HG03097 (cell line): ENCODE measurements at regions not wholly inside any gene's neighbourhood (a gene's known extent, or its start where the extent isn't known, plus 50 kb on each side); places are given as distances from the start of the nearest gene placed in this dataset.
A peak's percentile ranks its signal among the peaks of the same experiment; 100 is the strongest.

Experiments used
- ATAC-seq: cut with Tn5 transposase; IDR thresholded peaks from one replicate; pipeline ENCODE4 v1.9.1; 2021; ENCODE audit not compliant: unreplicated experiment, low FRiP score

DNA sequence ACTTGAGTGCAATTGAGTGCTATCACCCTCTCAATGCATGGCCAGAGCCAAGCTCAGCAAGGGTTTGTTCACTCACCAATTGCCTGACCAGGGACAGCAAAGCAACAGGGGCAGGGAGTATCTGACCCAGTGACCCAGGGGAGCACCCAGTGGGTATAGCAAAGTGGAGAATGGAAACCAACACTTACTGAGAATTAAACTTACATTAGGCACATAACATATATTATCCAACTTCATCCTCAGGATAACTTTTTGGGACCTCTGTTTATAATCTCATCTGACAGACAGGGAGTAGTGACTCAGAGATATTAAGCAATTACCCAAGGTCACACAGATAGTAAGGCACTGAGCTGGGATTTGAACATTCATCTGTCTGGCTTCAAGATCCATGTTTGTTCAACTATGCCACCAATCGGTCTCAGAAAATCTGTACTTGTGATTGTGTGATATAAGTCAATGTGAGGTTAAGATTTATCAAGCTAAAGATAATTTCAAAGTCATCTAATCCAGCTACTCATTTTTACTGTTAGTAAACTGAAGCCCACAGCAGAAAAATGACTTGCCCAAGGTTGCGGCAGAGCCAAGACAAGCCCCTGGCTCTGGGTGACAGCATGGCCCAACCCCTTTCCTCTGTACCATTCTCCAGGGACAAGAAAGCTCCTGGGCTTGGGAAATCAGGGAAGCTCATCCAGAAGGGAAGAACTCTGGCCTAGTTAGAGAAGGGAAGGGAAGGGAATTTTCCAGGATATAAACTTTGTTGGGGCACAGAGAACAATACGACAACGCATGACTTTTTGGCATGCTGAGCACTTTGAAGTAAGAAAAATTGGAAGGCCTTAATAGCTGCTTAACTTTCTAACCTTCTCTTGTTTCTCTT, 138.0 kb upstream of the SMAD3 start:
- ATAC-seq, result no peak

DNA sequence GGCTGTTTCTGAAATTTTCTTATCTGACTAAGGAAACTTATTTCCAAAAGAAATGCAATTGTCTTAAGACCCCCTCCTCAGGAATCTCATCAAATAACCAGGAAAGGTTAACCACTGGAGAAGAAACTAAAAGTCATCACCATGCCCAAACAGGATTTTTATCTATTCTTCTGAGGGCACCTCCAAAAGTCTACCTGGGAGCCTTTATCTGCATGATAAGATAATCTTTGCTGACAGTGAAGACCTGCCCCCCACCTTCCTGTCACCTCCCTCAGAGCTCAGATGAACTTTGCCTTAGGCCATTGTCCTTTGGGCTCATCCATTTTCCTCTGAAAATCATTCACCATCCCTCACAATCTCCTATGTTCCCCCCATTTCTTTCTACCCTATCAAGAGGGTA, 137.3 kb upstream of the SMAD3 start:
- no peak for ATAC-seq

DNA sequence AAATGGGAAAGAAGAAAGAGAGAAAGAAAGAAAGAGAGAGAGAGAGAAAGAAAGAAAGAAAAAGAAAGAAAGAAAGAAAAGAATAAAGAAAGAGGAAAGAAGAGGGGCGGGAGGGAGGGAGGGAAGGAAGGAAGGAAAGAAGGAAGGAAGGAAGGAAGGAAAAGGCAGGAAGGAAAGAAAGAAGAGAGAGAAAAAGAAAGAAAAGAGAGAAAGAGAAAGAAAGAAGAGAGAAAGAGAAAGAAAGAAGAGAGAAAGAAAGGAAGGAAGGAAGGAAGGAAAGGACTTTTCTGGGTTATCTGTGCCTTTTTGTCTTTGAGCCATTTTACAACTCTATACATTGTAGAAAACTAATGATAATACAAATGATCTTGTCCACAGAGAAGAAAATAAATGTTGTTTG, 136.6 kb upstream of the SMAD3 start:
- ATAC-seq, result no peak

DNA sequence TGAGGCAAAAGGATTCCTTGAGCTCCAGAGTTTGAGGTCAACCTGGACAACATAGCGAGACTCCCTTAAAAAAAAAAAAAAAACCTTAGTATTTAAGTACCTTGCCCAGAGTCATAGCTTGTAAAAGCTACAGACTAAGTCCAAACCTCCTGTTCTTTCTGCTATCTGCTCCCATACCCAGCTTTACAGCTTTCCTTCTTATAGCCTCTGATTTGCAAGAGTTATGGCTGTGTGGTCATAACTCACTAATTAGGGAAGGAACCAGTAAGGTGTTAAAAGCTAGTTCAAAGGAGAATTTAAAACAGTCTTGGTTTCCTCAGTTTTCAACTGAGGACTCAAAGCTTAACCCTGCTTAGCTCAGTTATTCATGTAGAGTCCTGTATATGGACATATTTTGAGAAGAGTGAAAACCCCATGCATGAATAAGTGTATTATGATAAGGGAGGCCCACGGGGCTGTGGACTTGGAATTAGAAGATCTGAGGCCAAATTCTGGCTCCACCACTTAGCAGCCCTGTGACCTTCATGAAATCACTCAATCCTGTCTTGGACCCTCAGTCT, 135.5 kb upstream of the SMAD3 start:
- no peak for ATAC-seq

DNA sequence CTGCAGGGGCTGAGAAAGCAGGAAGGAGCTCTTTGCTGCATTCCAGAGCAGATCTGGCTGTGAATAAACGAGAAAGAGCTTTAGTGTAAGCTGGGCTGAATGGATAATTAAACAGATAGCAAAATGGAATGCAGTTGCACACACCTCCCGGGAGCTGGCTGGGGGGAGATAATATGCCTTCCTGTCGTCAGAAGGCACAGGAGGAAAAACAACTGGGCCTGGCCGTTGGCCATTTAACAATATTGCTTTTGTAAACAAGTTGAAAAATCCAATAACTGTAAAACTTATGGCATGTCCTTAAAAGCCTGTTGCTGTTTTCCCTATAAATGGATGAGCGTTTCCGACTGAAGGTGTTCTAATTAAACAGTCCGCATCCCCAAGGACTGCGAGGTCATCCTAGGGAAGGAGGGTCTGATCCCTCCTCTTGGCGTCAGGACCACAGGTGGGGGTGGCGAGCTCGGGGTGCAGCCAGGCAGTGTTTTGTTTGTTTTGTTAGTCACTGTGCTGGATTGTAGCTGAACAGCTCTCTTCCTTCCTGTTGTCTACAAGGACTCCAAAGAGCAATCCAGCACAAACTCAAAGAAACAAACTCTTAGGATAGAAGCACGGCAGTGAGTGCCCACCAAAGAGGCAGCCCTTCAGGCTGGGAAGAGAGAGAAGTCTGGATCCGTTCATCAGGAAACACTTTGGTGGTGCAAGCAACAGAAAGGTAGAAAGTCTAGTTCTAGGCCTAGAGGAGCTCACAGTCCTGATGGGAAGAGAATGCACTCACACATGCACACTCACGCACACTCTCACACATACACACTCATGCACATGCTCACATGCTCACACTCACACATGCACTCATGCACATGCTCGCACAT, 133.4 kb upstream of the SMAD3 start:
- ATAC-seq, result no peak

DNA sequence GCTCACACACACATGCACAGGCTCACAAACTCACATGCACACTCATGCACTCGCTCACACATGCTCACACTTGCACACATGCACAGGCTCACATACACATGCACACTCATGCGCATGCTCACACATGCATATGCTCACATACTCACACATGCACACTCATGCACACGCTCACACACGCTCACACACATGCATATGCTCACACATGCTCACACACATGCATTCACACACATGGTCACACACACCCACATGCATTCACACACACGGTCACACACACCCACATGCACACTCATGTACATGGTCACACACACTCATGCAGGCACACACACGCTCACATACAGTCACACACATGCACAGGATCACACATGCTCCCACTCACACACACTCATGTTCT, 132.8 kb upstream of the SMAD3 start:
- ATAC-seq, result no peak

DNA sequence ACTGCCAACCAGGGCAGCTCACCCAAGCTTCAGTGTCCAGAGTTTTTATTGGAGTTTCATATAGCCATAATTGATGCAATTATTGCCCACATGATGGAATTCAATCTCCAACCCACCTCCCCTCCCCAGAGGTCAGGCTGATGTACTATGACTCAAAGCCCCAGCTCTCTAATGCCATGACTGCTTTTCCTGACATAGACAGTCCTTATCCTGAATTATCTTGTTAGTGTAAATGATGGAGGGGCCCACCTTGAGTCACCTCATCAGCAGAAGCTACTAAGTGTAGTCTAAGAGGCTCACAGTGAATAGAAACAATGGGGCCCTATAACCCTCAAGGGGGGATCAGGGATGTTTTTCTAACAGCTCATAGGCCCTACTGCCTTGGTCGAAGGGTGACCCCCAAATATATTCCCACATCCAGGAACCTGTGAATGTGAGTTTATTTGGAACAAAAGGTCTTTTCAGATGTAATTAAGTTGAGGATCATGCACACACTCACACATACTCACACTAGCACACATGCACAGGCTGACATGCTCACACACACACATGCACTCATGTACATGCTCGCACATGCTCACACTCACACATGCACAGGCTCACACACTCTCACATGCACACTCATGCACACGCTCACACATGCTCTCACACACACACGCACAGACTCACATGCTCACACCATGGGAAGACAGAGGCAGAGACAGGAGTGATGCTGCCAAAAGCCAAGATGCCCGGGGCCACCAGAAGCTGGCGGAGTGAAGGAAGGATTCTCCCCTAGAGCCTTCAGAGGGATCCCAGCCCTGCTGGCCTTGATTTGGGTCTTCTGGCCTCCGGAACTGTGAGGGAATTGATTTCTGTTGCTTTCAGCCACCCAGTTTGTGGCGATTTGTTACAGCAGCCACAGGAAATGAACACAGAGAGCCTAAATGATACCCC, 131.2 kb upstream of the SMAD3 start:
- ATAC-seq, result no peak

DNA sequence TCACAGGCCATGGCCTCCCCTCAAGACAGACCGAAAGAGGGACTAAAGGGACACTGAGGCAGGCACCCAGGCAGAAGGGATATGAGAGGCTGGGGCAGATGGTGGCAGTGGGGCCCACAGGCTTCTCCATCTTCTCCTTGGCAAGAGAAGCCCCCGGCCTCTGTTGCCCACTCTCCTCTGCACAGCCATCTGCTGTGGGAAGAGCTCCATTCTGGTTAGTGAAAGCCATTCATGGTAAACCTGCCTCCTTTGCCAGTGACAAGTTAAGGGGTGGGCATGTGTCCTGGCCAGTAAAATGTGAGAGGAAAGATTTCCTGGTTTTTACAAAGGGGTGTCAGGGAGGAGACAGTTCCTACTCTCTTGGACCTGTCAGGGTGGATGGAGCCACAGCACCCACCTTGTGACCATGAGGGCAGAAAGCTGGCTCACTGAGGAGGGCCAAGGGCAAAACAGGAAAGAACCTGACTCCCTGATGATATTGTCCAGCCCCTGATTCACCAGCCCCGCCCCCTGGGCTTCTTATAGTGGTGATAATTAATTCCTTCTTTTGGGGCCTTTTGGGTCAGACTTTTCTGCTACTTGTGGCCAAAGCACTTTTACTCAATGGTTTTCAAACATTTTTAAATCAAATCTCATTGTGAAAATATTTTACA, 130.4 kb upstream of the SMAD3 start:
- ATAC-seq, result no peak

DNA sequence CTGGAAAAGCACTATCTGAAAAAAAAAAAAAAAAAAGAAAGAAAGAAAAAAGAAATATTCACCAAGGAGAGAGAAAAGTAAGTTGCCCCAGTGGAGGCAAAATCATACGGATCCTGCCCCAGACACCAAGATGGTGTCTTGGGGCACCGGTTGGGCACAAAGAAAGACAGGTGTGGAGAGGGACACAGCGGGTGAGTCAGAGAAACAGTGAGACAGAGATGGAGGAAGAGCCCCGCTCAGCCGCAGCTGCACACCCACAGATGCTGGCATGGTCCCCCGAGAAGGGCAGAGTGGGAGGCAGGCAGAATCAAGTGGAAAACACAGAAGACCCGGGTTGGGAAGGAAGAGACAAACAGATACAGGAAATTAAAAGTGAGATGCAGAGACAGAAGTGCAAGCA, 129.7 kb upstream of the SMAD3 start:
- no peak for ATAC-seq

DNA sequence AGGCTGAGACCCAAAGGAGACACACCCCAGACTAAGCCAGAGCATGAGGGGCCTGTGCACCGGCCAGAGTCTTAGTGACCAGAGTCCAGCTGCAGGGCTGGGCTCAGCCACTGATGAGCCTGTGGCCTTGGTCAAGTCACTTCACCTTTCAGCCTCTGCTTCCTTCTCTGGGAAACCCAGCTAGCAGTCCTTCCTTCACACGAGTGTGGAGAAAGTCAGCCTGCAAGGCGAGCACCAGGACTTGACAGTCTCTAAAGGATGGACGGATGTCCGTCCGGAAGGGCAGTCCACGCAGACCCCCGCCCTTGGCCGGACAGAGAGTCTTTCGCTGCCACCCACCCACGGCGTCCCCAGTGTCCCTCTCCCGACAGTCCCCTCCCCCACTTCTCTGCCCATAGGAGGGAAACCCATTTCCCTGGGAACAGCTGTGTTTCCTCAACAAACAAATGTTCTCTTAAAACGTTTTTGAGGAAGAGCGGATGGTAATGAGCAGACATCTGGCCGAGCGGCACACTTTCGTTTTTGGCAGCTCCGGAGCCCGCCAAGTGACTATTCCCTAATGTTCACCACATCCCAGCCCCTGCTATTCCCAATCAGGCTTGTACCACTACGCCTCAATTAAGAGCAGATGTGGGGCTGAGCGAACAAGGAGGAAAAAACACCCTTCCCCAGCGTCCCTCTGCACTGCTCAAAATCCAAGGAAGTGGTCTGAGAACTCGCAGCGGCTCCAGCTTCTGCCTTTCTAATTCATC, 129.1 kb upstream of the SMAD3 start:
- ATAC-seq, result no peak

DNA sequence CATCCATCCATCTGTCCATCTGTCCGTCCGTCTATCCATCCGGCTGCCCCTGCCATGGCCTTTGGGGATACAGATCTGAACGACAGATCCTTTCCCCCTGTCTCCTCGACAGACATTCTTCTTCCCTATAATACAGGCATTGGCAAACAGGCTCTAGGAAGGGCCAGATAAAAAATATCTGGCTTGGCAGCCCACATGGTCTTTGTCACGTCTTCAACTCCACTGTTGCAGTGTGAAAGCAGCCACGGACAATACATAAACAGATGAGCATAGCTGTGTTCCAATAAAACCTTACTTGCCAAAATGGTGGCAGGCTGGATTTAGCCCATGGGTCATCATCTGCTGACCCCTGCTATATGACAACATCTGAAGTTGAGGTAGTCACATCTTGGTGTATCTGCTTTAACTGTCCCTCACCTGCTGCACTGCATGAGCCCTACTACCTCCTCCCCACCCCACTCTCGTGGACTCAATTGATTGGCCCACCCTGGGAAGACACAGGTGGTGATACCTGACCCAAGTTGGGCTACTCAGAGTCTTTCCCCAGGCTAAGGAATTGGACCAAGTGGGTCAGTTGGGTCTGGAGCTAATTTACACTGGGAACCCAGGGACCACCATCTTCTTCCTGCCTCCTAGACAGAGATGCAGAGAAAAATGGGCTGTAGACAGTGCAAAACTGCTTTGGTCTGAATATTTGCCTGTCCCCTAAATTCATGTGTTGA, 128.4 kb upstream of the SMAD3 start:
- no peak for ATAC-seq

DNA sequence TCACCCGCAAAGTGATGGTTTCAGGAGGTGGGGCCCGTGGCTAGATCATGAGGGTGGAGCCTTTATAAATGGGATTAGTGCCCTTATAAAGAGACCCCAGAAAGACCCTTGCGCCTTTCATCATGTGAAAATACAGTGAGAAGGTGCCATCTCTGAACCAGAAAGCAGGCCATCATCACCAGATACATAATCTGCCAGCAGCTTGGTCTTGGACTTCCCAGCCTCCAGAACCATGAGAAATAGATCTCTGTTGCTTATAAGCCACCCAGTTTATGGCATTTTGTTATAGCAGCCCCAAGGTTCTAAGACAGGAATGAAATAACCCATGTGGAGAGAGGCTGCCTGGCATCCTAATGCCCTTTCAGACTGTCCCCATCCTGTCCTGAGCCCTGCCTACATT, 127.8 kb upstream of the SMAD3 start:
- ATAC-seq, result no peak

DNA sequence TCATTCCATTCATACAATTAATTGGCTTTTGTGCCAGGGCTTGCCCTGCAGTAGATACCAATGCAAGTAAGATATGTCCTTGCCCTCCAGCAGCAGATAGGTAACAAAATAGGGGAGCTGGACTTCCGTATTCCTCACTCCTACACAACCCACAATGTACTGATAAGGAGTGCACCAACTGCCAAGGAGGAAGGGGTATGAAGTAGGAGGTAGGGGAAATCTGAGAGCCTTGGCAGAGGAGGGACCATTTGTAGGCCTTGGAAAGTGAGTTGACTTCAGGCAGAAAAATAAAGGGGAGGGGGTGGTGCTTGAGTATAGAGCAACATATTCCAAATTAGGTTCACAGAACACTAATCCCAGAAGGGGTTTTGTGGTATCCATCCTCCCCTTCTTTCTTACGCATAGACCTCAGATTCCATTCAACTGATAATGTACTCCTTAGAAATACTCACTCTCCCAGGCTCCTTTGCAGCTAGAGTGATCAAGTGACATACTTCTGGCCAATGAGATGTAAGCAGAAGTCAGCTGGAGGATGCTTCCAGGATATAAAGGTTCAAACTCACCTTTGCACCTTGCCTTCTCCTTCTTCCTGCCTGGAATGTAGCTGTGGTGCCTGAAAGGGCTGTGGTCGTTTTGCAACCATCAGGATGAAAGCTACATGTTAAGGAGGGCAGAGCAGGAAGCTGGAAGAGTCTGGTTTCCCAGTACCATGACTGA, 127.1 kb upstream of the SMAD3 start:
- ATAC-seq, result no peak

DNA sequence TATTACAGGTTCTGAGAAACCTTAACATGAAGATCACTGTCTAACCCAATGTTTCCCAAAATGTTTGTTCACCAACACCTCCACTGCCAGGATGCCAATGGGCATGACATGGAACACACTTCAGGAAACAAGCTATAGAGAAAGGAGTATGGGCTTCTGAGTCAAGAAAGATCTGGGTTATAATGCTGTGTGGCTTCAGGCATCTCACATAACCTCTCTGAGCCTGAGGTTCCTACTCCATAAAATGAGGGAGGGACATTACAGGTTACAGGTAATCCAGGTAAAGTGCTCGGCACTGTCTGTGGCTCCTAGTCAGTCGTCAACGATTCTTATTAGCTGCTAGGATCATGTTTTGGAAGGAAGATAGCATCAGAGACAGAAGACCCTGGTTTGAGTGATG, 126.4 kb upstream of the SMAD3 start:
- no peak for ATAC-seq

DNA sequence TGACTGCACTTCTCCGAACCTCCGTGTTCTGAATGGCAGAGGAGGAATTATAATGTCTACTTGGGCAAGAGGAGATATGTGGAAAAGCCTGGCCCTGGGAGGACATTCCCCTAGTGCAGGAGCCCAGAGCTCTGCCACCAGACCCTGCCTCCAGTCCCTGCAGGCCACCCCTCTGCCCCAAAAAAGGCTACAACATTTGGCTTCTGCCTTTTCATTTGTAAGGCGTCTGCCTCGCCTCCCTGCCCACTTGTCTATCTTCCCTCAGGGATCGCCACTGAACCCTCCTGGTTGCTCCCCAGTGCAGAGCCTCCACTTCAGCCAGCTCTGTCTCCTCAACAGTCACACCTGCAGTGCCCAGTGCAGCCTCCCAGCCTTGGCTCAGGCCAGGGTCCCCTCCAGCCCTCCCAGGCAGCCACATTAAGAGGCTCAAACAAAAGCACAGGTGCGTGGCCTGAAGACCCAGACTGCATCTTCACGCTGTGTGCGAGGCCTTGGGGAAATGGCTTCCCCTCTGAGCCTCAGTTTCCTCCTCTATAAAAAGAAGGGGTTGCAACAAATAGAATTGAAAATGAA, 125.9 kb upstream of the SMAD3 start:
- no peak for ATAC-seq

DNA sequence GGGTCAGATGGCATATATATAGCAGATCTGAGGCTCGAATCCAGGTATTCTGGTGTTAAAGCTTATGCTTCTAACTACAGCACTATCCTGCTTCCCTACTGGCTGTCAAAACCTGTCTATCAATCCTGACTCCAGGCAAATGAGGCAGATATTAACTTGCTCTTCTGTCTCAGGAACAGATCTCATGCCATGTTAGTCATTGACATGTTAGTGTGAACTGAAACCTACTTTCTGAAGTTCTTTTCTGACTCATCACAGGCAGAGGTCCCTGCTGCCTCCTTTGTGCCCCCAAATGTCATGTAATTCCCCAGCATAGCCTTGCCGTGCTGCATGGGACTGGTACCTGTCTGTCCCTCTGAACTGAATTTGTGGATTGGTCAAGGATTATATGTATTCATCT, 125.0 kb upstream of the SMAD3 start:
- peak; percentile 60 for ATAC-seq

DNA sequence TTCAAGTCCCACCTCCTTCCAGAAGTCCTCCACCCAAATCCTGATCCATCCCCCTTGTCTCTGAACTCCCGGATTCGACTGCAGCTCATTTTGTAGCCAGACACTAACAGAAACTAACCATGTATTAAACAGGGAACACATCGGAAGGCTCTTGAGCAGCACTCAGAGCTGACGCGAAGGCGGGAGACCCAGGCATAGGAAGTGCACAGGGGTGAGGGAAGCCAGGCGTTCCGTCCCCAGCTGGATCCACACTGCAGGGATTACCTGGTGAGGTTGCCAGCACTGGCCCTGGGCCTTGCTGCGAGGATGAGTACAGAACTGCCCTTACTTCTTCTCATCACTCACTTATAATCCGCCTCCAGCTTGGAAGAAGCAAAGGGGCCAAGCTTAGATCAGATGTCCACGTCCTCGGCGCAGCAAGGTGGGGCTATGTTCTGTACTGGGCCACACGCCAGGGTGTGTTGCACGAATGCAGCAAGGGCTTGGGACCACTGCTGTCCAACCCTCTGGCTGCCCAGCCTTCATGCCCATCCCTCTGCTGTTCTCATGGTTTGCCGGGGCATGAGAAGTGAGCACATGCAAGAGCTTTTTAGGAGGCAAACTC, 124.2 kb upstream of the SMAD3 start:
- ATAC-seq, result no peak
